H1 (cell line): ENCODE measurements at regions not wholly inside any gene's neighbourhood (a gene's known extent, or its start where the extent isn't known, plus 50 kb on each side); places are given as distances from the start of the nearest gene placed in this dataset.

ENCODE experiments used
- CTCF ChIA-PET: fragments of 300-600 bp; sonication (Branson Sonifier 250); formaldehyde crosslinking; loops from one replicate; lab custom pipeline; 2021; ENCODE audit not compliant: partially characterized antibody; lab: Charles Lee
- POLR2A ChIA-PET: fragments of 300-600 bp; sonication (Branson Sonifier 250); formaldehyde crosslinking; loops from one replicate; lab custom pipeline; 2021; ENCODE audit warnings: inconsistent platforms; ENCODE audit not compliant: partially characterized antibody; lab: Charles Lee
- DNase-seq, 2 experiments: peaks; one replicate each; pipeline versions ENCODE4 v3.0.0 to v3.0.0-alpha.2; 2010 to 2022; ENCODE audit warnings: low spot score in 2 of 2, low read depth in 1 of 2, mixed read lengths in 1 of 2
- FAIRE-seq: peaks from 2 replicates; lab custom pipeline; 2011; peaks lifted over from hg19 to GRCh38; lab: Jason Lieb, UNC
- H2AFZ ChIP-seq: 2 replicates; pipeline ENCODE4 v1.8.1; 2012; ENCODE audit warnings: low read length, inconsistent platforms
- H2AK5ac ChIP-seq: 2 replicates; pipeline ENCODE4 v1.6.1; 2013; ENCODE audit warnings: low read depth, low read length
- H2BK120ac ChIP-seq: replicated peaks from 2 replicates; pipeline ENCODE3; 2013; ENCODE audit warnings: low read depth, low read length, inconsistent platforms
- H2BK12ac ChIP-seq: 2 replicates; pipeline ENCODE4 v1.6.1; 2013; ENCODE audit warnings: low read depth, low read length
- H2BK15ac ChIP-seq: 2 replicates; pipeline ENCODE4 v1.6.1; 2013; ENCODE audit warnings: low read length
- H2BK20ac ChIP-seq: 2 replicates; pipeline ENCODE4 v1.6.1; 2013; ENCODE audit warnings: low read length
- H2BK5ac ChIP-seq: 2 replicates; pipeline ENCODE4 v1.6.1; 2013; ENCODE audit warnings: low read depth, low read length
- H3K14ac ChIP-seq: 2 replicates; pipeline ENCODE4 v1.6.1; 2013; ENCODE audit warnings: inconsistent platforms; ENCODE audit not compliant: insufficient read length
- H3K18ac ChIP-seq: 2 replicates; pipeline ENCODE4 v1.6.1; 2013; ENCODE audit warnings: low read length; ENCODE audit errors: extremely low read depth
- H3K23ac ChIP-seq: 2 replicates; pipeline ENCODE4 v1.6.1; 2013; ENCODE audit warnings: inconsistent platforms; ENCODE audit not compliant: insufficient read length
- H3K23me2 ChIP-seq: 2 replicates; pipeline ENCODE4 v1.6.1; 2013; ENCODE audit warnings: low read depth, low read length
- H3K27ac ChIP-seq: 2 replicates; pipeline ENCODE4 v1.6.1; 2011; ENCODE audit warnings: low read depth, low read length, inconsistent platforms
- H3K27me3 ChIP-seq, 4 experiments: replicated peaks in 1 of 4; 1 replicate in 1 of 4; 2 replicates in 3 of 4; pipeline versions ENCODE4 v1.6.1 to v1.8.1; 2011 to 2013; ENCODE audit warnings: low read length in 3 of 4, mild to moderate bottlenecking in 3 of 4, inconsistent platforms in 2 of 4, mixed read lengths in 2 of 4, moderate library complexity in 1 of 4; ENCODE audit not compliant: control insufficient read depth in 3 of 4, insufficient read depth in 3 of 4; ENCODE audit errors: extremely low read depth in 1 of 4
- H3K36me3 ChIP-seq, 4 experiments: 2 replicates each; pipeline versions ENCODE4 v1.6.1 to v1.8.1; 2011 to 2013; ENCODE audit warnings: mild to moderate bottlenecking in 4 of 4, low read length in 3 of 4, moderate library complexity in 2 of 4, control low read depth in 1 of 4, inconsistent platforms in 1 of 4; ENCODE audit not compliant: insufficient read depth in 4 of 4, control insufficient read depth in 2 of 4
- H3K4ac ChIP-seq: replicated peaks from 2 replicates; pipeline ENCODE3; 2013; ENCODE audit warnings: low read length, low read depth, mixed read lengths, inconsistent platforms; ENCODE audit not compliant: insufficient read length
- H3K4me1 ChIP-seq, 4 experiments: replicated peaks in 1 of 4; 1 replicate in 1 of 4; 2 replicates in 3 of 4; pipeline versions ENCODE4 v1.6.1 to v1.8.1; 2011 to 2013; ENCODE audit warnings: low read length in 3 of 4, inconsistent platforms in 2 of 4, mixed read lengths in 1 of 4; ENCODE audit not compliant: insufficient read depth in 4 of 4, control insufficient read depth in 3 of 4
- H3K4me2 ChIP-seq, 2 experiments: 2 replicates each; pipeline versions ENCODE4 v1.6.1 to v1.8.1; 2011 to 2013; ENCODE audit warnings: low read depth in 2 of 2, low read length in 2 of 2, control low read depth in 1 of 2, inconsistent platforms in 1 of 2, mild to moderate bottlenecking in 1 of 2; ENCODE audit not compliant: insufficient read depth in 1 of 2
- H3K4me3 ChIP-seq, 4 experiments: fragments of 200-600, 300-600 bp in 1 of 4; sonication (generic), shearing (Covaris generic), sonication (Bioruptor Twin) in 1 of 4; 2 replicates each; pipeline versions ENCODE4 v1.5.1 to v1.8.1; 2011 to 2016; ENCODE audit warnings: low read length in 4 of 4, low read depth in 3 of 4, control low read depth in 2 of 4, inconsistent platforms in 2 of 4, mild to moderate bottlenecking in 2 of 4, mixed read lengths in 1 of 4, moderate library complexity in 1 of 4; ENCODE audit not compliant: insufficient read depth in 2 of 4; ENCODE audit errors: extremely low read depth in 1 of 4
- H3K56ac ChIP-seq: replicated peaks from 2 replicates; pipeline ENCODE3; 2013; ENCODE audit warnings: low read depth, mild to moderate bottlenecking, mixed read lengths, low read length, inconsistent platforms; ENCODE audit not compliant: insufficient read length
- H3K79me1 ChIP-seq: 2 replicates; pipeline ENCODE4 v1.6.1; 2013; ENCODE audit warnings: low read depth, low read length, control low read depth
- H3K79me2 ChIP-seq, 2 experiments: 2 replicates each; pipeline versions ENCODE4 v1.6.1 to v1.8.1; 2012 to 2013; ENCODE audit warnings: low read length in 2 of 2, mild to moderate bottlenecking in 2 of 2, inconsistent platforms in 1 of 2; ENCODE audit not compliant: insufficient read depth in 2 of 2, control insufficient read depth in 1 of 2
- H3K9ac ChIP-seq, 4 experiments: replicated peaks in 1 of 4; 1 replicate in 1 of 4; 2 replicates in 3 of 4; pipeline versions ENCODE4 v1.6.1 to v1.8.1; 2011 to 2013; ENCODE audit warnings: low read depth in 3 of 4, low read length in 3 of 4, control low read depth in 2 of 4, mild to moderate bottlenecking in 2 of 4, moderate library complexity in 2 of 4, inconsistent platforms in 1 of 4; ENCODE audit errors: extremely low read depth in 1 of 4
- H3K9me3 ChIP-seq, 2 experiments: 2 replicates each; pipeline versions ENCODE4 v1.6.1 to v1.8.1; 2012 to 2013; ENCODE audit warnings: mild to moderate bottlenecking in 2 of 2, moderate library complexity in 2 of 2, control low read depth in 1 of 2, inconsistent platforms in 1 of 2, low read depth in 1 of 2, low read length in 1 of 2, mixed read lengths in 1 of 2; ENCODE audit not compliant: insufficient read depth in 2 of 2
- H4K20me1 ChIP-seq, 2 experiments: replicated peaks in 1 of 2; 2 replicates each; pipeline versions ENCODE3 to v1.8.1; 2011 to 2013; ENCODE audit warnings: inconsistent platforms in 2 of 2, low read length in 2 of 2, mild to moderate bottlenecking in 1 of 2; ENCODE audit not compliant: insufficient read depth in 2 of 2, control insufficient read depth in 1 of 2
- H4K5ac ChIP-seq: 2 replicates; pipeline ENCODE4 v1.6.1; 2013; ENCODE audit warnings: low read length, low read depth, mixed read lengths, inconsistent platforms; ENCODE audit not compliant: insufficient read length
- H4K8ac ChIP-seq: 2 replicates; pipeline ENCODE4 v1.8.0; 2013; ENCODE audit warnings: mild to moderate bottlenecking, moderate library complexity, low read length, inconsistent platforms; ENCODE audit not compliant: insufficient read depth; ENCODE audit errors: extremely low read depth
- H4K91ac ChIP-seq: replicated peaks from 2 replicates; pipeline ENCODE3; 2013; ENCODE audit warnings: low read length, mixed read lengths, inconsistent platforms; ENCODE audit not compliant: insufficient read length
- BACH1 ChIP-seq: IDR thresholded peaks from 2 replicates; pipeline ENCODE4 v1.6.1; 2012; ENCODE audit warnings: low read length, improper control_type of control experiment
- BRCA1 ChIP-seq: IDR thresholded peaks from 2 replicates; pipeline ENCODE4 v1.6.1; 2012; ENCODE audit warnings: low read depth, low read length, improper control_type of control experiment
- CHD2 ChIP-seq: IDR thresholded peaks from 2 replicates; pipeline ENCODE4 v1.6.1; 2012; ENCODE audit warnings: low read length, improper control_type of control experiment
- GTF2F1 ChIP-seq: IDR thresholded peaks from 2 replicates; pipeline ENCODE4 v1.6.1; 2012; ENCODE audit warnings: low read depth, low read length, improper control_type of control experiment, borderline replicate concordance
- JUN ChIP-seq: IDR thresholded peaks from 2 replicates; pipeline ENCODE4 v1.6.1; 2011; ENCODE audit warnings: low read depth, mild to moderate bottlenecking, improper control_type of control experiment, low read length
- MAFK ChIP-seq: IDR thresholded peaks from 2 replicates; pipeline ENCODE4 v1.6.1; 2012; ENCODE audit warnings: low read depth, mild to moderate bottlenecking, improper control_type of control experiment, low read length
- TEAD4 ChIP-seq: IDR thresholded peaks from 2 replicates; pipeline ENCODE4 v1.6.1; 2012; ENCODE audit warnings: low read depth, low read length, inconsistent platforms, mixed read lengths
- YY1 ChIP-seq: IDR thresholded peaks from 2 replicates; pipeline ENCODE4 v1.6.1; 2011; ENCODE audit warnings: low read depth, mild to moderate bottlenecking, low read length
- WGBS, 2 experiments: shearing (Covaris generic) in 1 of 2; methylation state at CpG; one replicate each; pipeline versions ENCODE4 v1.1.6 to v1.1.7; 2013 to 2015; ENCODE audit warnings: low lambda C conversion rate in 2 of 2, mixed read lengths in 2 of 2, inconsistent platforms in 1 of 2, low coverage in 1 of 2, missing lambda C conversion rate in 1 of 2; ENCODE audit not compliant: insufficient replicate concordance in 2 of 2, insufficient coverage in 1 of 2, insufficient read length in 1 of 2; ENCODE audit errors: extremely low coverage in 1 of 2, missing lambda C conversion rate in 1 of 2; 5-methylcytosine and 5-hydroxymethylcytosine counted together
- TF ChIP-seq, protein P1 (sequence below): IDR thresholded peaks from 2 replicates; pipeline ENCODE4 v1.6.1; 2012; ENCODE audit warnings: inconsistent platforms

DNA sequence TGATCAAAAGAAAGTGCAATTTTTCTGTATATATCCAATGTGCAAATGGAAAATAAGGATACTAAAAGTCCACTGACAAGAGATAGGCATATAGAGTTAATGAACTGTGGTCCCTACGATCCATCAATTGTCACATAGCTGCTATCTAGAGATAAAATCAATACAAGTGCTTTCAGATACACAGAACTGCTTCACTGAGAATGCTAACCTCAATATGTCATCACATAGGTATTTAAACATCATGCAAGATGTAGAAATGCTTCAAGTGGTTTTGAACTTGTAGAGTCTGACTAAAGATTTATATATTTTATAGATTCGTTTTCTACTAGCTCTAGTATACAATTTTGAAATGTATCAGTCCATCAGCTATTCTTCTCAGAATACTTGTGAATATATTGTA, 1604.7 kb downstream of the PLA2G4A start:
- Histone ChIP-seq H3K56ac (no peak overlapping the region), H4K8ac (no peak overlapping the region), H2BK120ac (no peak overlapping the region), H2AFZ (no peak overlapping the region), H3K79me1 (no peaks in the 10 kb centered on the region), H3K27me3 (no peaks in the 10 kb centered on the region), H2BK20ac (no peak overlapping the region), H3K4me1 (no peaks in the 10 kb centered on the region), H3K23ac (no peak overlapping the region), H3K4me3 (no peak overlapping the region), H2AK5ac (no peak overlapping the region), H2BK12ac (no peak overlapping the region), H4K20me1 (no peaks in the 10 kb centered on the region), H3K79me2 (no peaks in the 10 kb centered on the region), H3K36me3 (no peaks in the 10 kb centered on the region), H3K14ac (no peak overlapping the region), H3K27ac (no peak overlapping the region), H3K9ac (no peak overlapping the region), H2BK15ac (no peak overlapping the region), H4K91ac (no peak overlapping the region), H3K23me2 (no peaks in the 10 kb centered on the region), H4K5ac (no peak overlapping the region), H3K18ac (no peak overlapping the region), H3K4ac (no peak overlapping the region), H3K9me3 (no peaks in the 10 kb centered on the region), H3K4me2 (no peak overlapping the region), H2BK5ac (no peak overlapping the region)
- DNase-seq (no peak), FAIRE-seq (no peak)
- no peak for TF ChIP-seq GTF2F1
- no peak for TF ChIP-seq TEAD4
- TF ChIP-seq BACH1 = no peak
- no peak for TF ChIP-seq MAFK
- no peak for TF ChIP-seq YY1
- no peak for TF ChIP-seq BRCA1
- TF ChIP-seq JUN = no peak
- TF ChIP-seq CHD2 = no peak
- TF ChIP-seq, protein P1, sequence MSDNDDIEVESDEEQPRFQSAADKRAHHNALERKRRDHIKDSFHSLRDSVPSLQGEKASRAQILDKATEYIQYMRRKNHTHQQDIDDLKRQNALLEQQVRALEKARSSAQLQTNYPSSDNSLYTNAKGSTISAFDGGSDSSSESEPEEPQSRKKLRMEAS = no peak
- ChIA-PET CTCF (no interaction called here), POLR2A (no interaction called here)
- WGBS, 2 experiments = 76% methylated on average over 2 of the region's 2 CpGs; no CpG with 5 or more reads in 1 of the 2 experiments
